Upper lobe of left lung (tissue), 4 donors: ENCODE measurements at regions not wholly inside any gene's neighbourhood (a gene's known extent, or its start where the extent isn't known, plus 50 kb on each side); places are given as distances from the start of the nearest gene placed in this dataset.

Source experiments
- CTCF ChIP-seq, 6 experiments: fragments of 450-650 bp in 4 of 6; fragments of 200-600 bp in 2 of 6; sonication (generic) in 2 of 6; IDR thresholded peaks; one replicate each; pipeline ENCODE4 v1.5.1; 2016 to 2019; ENCODE audit warnings: antibody characterized with exemption in 6 of 6
- POLR2A ChIP-seq, 4 donors: fragments of 450-650 bp; IDR thresholded peaks; one replicate each; pipeline ENCODE4 v1.5.1; 2016 to 2017; ENCODE audit warnings: antibody characterized with exemption in 4 of 4, mild to moderate bottlenecking in 2 of 4

- TF ChIP-seq CTCF (IDR thresholded peaks at IDR 0.05) (no peak), POLR2A (IDR thresholded peaks at IDR 0.05) (no peak)
These were observed 127.3 kb upstream of the SRD5A2 start for GRCh38 chr2:31707992-31708391.
